GM18508 (cell line): ENCODE measurements at regions not wholly inside any gene's neighbourhood (a gene's known extent, or its start where the extent isn't known, plus 50 kb on each side); places are given as distances from the start of the nearest gene placed in this dataset.

Experiments used
- ATAC-seq: cut with Tn5 transposase; IDR thresholded peaks from one replicate; pipeline ENCODE4 v1.9.1; 2021; ENCODE audit warnings: moderate number of reproducible peaks; ENCODE audit not compliant: insufficient read depth, unreplicated experiment

- ATAC-seq, result peak; percentile 46
Measured at GRCh38 chr3:193843474-193844301, 250.7 kb downstream of the OPA1 start.

DNA sequence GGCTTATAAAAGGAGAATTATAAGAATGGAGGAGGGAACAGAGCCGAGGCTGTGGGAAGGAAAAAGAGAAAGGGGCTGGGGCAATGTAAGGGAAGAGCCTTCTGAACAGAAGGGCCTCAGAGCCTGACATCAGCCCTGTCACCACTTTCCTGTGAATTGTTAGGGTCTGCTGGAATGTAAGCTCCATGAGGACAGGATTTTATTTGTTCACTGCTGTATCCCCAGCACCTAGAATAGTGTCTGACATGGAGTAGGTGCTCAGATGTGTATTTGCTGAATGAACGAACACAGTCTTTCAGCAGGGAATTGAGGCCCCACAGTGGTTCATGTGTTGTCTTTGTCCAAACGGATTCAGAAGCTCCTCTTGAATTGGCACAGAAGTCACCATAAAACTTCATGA, 251.5 kb downstream of the OPA1 start:
- ATAC-seq, result no peak

DNA sequence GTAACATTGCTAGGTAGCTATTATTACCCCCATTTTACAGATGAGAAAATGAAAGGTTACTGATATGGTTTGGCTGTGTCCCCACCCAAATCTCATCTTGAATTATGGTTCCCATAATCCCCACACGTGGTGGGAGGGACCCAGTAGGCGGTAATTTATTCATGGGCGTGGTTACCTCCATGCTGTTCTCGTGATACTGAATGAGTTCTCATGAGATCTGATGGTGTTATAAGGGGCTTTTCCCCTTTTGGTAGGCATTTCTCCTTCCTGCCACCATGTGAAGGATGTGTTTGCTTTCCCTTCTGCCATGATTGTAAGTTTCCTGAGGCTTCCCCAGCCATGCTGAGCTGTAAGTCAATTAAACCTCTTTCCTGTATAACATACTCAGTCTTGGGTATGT, 252.1 kb downstream of the OPA1 start:
- no peak for ATAC-seq

- ATAC-seq, result no peak
Measured at GRCh38 chr3:193846569-193846968, 253.6 kb downstream of the OPA1 start.

GRCh38 chr3:193847402-193847801, 254.4 kb downstream of the OPA1 start:
- no peak for ATAC-seq

DNA sequence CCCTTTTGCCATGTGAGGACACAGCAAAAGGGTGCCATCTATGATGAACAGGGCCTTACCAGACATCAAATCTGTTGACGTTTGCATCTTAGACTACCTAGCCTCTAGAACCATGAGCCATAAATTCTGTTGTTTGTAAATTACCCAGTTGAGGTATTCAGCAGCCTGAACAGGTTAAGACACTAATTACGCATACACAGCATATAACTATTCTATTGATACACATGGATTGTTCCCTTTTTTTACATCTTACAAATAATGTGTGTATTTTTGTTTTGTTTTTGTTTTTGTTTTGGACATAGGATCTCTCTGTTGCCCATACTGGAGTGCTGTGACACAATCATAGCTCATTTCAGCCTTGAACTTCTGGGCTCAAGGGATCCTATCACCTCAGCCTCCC, 255.5 kb downstream of the OPA1 start:
- ATAC-seq, result no peak

- ATAC-seq, result no peak
Measured at GRCh38 chr3:193850084-193850619, 257.1 kb downstream of the OPA1 start.

DNA sequence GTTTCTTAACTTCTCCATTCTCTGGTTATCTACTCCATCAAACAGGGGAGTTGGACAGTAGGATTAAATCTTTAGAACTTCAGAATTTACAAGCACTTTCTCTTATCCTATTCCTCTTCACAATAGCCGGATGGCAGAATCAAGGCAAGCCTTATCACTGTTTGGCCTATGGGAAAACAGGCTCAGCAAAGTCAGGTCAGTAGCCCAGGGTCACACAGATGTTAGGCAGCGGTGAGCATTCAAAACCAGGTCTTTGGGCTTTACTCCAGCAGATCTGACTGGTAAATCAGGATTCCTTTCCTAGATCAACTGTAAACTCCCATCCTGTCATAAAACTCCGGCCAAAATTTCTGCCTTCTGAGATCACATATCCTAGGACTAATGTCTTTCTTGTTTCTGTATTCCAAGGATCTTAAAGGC, 258.4 kb downstream of the OPA1 start:
- no peak for ATAC-seq

DNA sequence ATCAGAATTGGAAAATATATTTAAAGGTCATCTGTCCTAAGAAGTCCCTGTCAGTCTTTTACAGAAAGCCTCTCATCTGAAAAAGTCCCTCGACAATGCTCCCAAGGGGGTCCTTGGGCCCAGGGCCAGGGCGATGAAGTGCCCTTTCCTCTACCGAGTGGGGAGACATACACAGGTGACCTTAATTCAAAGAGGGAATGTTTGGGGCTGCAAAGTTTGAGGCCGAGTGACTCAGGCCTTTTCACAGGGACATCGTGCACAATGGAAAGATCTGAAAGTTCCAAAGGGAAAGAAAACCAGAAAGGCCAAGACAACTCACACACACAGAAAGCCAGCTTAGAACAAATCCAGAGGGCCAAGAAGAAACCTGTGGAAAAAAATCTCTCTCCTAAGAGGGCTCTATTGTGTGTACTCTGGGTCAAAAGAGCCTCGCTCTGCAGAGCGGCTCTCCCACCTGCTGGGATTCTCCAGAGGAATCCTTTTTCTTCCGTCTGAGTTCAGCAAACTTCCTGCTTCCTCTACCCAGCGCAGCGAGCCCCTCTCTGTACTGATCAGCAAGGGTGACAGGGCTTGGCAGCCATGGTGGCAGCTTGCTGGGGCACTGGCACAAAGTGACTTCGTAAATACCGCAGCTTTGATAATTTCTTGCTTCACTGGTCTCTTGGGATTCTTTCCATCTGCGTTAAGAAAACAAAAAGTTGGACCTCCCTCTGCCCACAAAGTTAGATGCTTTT, 259.1 kb downstream of the OPA1 start:
- ATAC-seq, result no peak

GRCh38 chr3:193852901-193853300, 259.9 kb downstream of the OPA1 start:
- no peak for ATAC-seq

GRCh38 chr3:193853511-193854219, 260.7 kb downstream of the OPA1 start:
- no peak for ATAC-seq

DNA sequence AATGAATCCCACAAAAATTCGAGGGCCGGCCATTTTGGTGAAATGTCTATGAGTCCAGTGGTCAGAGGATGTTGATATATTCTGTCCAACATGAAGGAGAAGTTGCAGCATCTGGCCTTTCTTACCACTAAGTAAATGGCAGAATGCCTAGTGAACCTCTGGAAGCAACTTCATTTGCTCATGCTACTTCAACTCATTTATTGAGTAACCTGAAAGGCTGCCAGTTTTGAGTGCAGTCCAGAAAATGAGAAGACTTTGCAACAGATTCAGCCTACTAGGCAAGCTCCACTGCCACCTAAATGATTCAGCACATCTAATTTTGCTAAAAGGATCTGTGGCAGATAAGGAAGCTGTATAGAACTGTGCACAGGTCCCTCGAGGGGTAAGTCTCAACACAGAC, 265.0 kb downstream of the OPA1 start:
- no peak for ATAC-seq

GRCh38 chr3:193859195-193859594, 266.2 kb downstream of the OPA1 start:
- no peak for ATAC-seq

DNA sequence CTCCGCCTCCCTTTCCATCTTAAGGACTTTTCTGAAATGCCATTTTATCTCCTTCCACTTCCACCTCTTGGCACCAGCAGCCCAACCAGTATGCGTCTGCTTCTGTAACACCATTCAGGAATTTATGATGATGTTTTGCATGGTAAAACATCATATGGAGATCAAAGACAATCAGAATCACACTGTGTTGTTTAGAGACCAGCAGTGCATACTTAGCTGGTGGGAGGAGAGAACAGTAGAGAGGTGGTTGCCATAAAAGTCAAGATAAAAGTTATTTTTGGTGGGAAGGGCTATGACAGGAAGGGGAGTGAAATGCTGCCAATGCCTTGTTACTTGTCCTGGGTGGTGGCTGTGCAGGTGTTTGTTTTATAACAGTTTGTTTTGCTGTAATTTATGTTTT, 268.0 kb downstream of the OPA1 start:
- ATAC-seq, result no peak

DNA sequence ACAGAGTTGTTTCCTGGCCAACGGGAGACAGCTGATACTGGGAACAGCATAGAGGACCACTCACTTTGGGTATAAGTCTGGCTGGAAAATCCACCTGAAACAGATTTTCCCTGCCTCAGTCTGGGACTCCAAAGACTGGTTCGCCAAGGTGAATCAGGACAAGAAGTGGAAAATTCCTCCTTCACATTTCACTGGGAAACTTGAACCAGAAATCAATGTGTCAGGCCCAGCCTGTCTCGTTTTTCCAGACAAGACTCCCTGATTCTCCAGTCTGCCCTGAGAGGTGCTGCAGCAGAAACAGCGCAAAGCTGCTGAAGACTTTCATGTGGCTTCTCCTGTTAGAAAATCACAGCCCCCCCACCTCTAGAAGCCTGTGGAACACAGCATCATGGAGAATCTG, 269.8 kb downstream of the OPA1 start:
- ATAC-seq, result no peak

DNA sequence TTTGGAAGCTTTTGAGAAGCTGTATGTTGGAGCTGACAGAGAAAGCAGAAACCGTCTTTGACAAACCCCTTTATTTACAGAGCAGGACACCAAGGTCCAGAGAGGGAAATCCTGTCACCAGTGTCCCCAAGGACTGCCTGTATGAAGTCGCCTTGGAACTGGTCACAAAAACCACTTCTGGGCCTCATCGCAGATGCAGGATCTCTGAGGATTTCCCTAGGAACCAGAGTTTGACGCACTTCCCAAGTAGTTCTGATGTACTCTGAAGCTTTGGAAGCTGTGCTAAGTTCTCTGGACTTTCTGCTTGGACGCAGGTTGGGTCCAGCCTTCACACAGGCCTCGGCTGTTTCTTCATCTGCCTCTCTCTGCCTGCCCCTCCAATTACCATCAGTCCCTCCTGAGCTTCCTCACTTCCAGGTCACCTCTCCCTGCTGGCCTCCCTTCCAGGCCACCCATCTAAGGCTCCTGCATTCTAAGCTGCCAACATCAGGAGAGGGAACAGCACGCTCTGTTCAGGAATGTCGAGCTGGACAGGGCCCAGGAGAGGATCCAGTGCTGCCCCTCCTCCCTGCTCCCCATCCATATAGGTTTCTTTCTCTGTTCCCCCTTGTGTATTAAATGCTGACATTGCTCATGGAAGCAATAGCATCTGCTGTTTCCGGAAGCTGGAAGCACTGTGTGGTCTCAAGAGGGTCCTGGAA, 270.8 kb downstream of the OPA1 start:
- ATAC-seq, result no peak

DNA sequence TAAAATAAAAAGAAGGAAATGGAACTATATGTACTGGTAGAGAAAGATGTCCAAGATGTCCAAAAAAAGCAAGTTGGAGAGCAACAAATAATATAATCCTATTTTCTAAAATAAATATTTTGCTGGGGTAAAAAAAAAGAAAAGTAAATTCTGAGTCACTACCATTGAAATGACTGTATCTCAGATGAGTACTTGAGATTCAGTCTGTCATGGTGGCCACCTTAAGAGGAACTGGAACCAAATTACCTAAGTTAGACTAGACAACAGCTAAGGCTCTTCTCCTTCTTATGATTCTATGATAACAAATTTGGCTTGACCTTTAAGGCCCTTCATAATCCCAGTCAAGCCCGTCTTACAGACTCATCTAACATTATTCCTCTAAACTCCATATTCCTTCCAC, 270.6 kb upstream of the HES1 start:
- peak; percentile 92 for ATAC-seq

DNA sequence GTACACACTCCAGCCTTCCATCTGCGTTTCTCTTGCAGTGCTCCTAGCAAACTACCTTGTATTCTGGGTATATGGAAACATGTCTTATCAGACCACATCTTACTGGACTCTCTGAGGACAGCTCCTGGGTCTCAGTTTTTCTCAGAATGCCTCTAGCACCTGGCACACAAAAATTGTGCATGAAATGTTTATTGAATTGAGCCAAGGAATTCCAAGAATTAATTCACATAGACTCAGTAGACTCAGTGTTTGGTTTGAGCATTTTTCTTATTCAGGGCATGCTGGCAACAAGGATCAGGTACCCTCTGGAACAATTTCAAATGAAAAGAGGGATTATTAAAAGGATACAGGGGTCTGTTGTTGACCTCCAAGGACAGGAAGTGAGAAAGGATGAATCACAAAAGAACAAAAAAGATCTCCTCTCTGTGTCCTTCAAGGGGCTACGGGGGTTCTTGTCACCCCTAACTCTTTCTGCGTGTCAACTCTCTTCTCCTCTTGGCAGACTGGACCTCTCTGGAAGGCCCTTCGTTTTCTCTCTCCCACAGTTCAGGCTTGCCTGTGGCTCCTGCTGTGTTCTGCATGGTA, 270.0 kb upstream of the HES1 start:
- no peak for ATAC-seq

DNA sequence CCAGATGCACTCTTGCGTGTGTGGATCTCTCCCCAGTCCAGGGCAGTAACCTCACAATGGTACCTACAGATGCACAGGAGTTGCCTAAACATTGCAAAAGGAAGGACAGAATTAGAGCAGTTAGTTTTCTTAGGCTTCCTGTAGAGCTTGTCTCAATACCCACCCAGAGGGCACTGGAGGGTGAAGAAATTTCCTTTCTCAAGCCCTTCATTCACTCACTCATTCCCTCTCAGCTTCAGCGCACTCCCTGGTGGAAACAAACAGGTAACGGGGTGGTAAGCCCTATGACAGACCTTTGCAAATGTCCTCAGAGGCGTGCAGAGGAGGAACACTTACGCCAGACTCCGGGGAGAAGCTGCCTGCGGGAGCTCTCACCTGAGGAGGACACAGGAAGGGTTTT, 267.4 kb upstream of the HES1 start:
- ATAC-seq, result no peak
